Smooth muscle cell (in vitro differentiated cells): ENCODE measurements at regions not wholly inside any gene's neighbourhood (a gene's known extent, or its start where the extent isn't known, plus 50 kb on each side); places are given as distances from the start of the nearest gene placed in this dataset.

ENCODE experiments used
- DNase-seq: peaks from one replicate; lab custom pipeline; 2025; ENCODE audit not compliant: unreplicated experiment; lab: John Stamatoyannopoulos, UW
- H2AFZ ChIP-seq: fragments of 200-600 bp; sonication (generic); 2 replicates; pipeline ENCODE4 v1.6.0; 2016; ENCODE audit warnings: antibody characterized with exemption, low read depth, mild to moderate bottlenecking
- H3F3A ChIP-seq: fragments of 200-600 bp; sonication (generic); 2 replicates; pipeline ENCODE4 v1.6.0; 2017; ENCODE audit warnings: antibody characterized with exemption, low read depth
- H3K27ac ChIP-seq: fragments of 200-600 bp; sonication (generic); 2 replicates; pipeline ENCODE4 v1.5.1; 2016; ENCODE audit warnings: low read depth, mild to moderate bottlenecking
- H3K27me3 ChIP-seq: fragments of 200-600 bp; sonication (generic); 2 replicates; pipeline ENCODE4 v1.6.1; 2016; ENCODE audit warnings: low read depth, mild to moderate bottlenecking
- H3K36me3 ChIP-seq: fragments of 200-600 bp; sonication (generic); 2 replicates; pipeline ENCODE4 v1.5.1; 2016; ENCODE audit warnings: low read depth
- H3K4me1 ChIP-seq: fragments of 200-600 bp; sonication (generic); 2 replicates; pipeline ENCODE4 v1.5.1; 2016; ENCODE audit warnings: low read depth
- H3K4me2 ChIP-seq: fragments of 200-600 bp; sonication (generic); 2 replicates; pipeline ENCODE4 v1.6.0; 2016; ENCODE audit warnings: mild to moderate bottlenecking
- H3K4me3 ChIP-seq: fragments of 200-600 bp; sonication (generic); 2 replicates; pipeline ENCODE4 v1.5.1; 2016; ENCODE audit warnings: mild to moderate bottlenecking
- H3K79me2 ChIP-seq: fragments of 200-600 bp; sonication (generic); 2 replicates; pipeline ENCODE4 v1.6.0; 2016; ENCODE audit warnings: low read depth, mild to moderate bottlenecking
- H3K9ac ChIP-seq: fragments of 200-600 bp; sonication (generic); 2 replicates; pipeline ENCODE4 v1.6.0; 2016; ENCODE audit warnings: low read depth
- H3K9me3 ChIP-seq: fragments of 200-600 bp; sonication (generic); replicated peaks from 2 replicates; pipeline ENCODE4 v1.5.1; 2016; ENCODE audit warnings: low read depth
- H4K20me1 ChIP-seq: fragments of 200-600 bp; sonication (generic); 2 replicates; pipeline ENCODE4 v1.6.0; 2016; ENCODE audit warnings: low read depth
- WGBS: methylation state at CpG from one replicate; pipeline ENCODE4 v1.1.7; 2016; ENCODE audit warnings: low lambda C conversion rate; 5-methylcytosine and 5-hydroxymethylcytosine counted together
- TF ChIP-seq, protein P1 (sequence below): fragments of 200-600 bp; sonication (generic); IDR thresholded peaks from 2 replicates; pipeline ENCODE4 v1.5.1; 2017; ENCODE audit warnings: borderline replicate concordance, mild to moderate bottlenecking, antibody characterized with exemption; ENCODE audit not compliant: insufficient read depth, poor library complexity, severe bottlenecking

DNA sequence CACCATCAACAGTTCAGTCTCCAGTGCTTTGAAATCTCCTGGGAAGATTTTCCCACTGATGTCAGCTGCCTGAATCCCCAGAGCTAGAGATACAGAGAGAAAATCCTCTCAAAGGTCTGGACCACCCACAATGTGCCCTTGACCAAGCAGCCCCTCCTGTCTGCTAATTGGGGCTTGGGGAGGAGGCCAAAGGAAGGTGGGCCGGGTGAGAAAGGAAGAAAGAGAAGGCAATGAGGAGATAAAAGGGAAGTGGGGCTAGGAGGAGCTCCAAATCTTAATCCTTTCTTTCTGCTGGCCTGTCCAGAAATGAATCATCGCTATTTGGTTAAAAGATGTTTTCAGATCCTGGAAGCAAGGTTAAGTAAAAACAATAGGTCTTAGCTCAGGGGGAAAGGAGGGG, 322.9 kb downstream of the BCL11B start:
- Histone ChIP-seq H3K4me1 (peaks cover 6% of the 10 kb centered on the region), H3K9me3 (no peaks in the 10 kb centered on the region), H3K27me3 (no peaks in the 10 kb centered on the region), H3K27ac (no peak overlapping the region), H4K20me1 (no peaks in the 10 kb centered on the region), H2AFZ (no peak overlapping the region), H3K4me2 (no peak overlapping the region), H3K9ac (no peak overlapping the region), H3K4me3 (no peak overlapping the region), H3F3A (no peaks in the 10 kb centered on the region), H3K79me2 (no peaks in the 10 kb centered on the region), H3K36me3 (no peaks in the 10 kb centered on the region)
- 50% methylated on average over 2 of the region's 2 CpGs for WGBS
- TF ChIP-seq, protein P1, sequence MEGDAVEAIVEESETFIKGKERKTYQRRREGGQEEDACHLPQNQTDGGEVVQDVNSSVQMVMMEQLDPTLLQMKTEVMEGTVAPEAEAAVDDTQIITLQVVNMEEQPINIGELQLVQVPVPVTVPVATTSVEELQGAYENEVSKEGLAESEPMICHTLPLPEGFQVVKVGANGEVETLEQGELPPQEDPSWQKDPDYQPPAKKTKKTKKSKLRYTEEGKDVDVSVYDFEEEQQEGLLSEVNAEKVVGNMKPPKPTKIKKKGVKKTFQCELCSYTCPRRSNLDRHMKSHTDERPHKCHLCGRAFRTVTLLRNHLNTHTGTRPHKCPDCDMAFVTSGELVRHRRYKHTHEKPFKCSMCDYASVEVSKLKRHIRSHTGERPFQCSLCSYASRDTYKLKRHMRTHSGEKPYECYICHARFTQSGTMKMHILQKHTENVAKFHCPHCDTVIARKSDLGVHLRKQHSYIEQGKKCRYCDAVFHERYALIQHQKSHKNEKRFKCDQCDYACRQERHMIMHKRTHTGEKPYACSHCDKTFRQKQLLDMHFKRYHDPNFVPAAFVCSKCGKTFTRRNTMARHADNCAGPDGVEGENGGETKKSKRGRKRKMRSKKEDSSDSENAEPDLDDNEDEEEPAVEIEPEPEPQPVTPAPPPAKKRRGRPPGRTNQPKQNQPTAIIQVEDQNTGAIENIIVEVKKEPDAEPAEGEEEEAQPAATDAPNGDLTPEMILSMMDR, result no peak
- no peak for DNase-seq

DNA sequence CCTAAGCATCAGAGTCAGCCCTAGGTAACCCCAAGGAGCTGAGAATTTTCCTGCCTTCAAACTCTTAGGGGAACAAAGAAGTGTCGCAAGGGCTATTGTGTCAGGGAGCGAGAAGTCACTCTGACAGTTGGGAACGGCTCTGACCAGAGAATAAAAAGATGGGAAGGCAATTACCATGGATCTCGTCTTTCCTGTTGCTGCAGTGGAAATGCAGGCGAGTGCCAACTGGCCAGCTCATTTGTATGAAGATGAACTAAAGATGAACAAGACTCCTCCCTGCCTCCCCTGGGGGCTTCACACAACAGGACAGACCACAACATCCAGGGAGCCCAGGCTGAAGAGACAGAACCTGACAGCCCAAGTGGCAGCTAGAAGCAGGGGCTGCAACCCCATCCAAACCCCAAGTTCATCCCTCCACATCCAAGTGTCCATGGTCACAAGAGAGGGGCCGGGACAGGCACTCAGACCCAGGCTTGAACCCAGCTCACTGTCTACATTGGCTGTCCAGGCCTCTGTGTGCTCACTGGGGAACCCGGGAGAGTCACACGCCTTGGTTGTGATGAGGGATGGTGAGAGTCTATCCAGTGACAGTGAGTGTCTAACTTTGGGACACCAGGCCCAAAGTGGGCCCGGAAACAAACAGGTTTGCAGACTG, 322.4 kb downstream of the BCL11B start:
- Histone ChIP-seq H3K27ac (no peak overlapping the region), H3K9me3 (no peaks in the 10 kb centered on the region), H3K4me3 (no peak overlapping the region), H4K20me1 (no peaks in the 10 kb centered on the region), H2AFZ (no peak overlapping the region), H3K36me3 (no peaks in the 10 kb centered on the region), H3K9ac (no peak overlapping the region), H3K79me2 (no peaks in the 10 kb centered on the region), H3K4me1 (peaks cover 6% of the 10 kb centered on the region), H3K4me2 (no peak overlapping the region), H3K27me3 (no peaks in the 10 kb centered on the region), H3F3A (no peaks in the 10 kb centered on the region)
- DNase-seq, result no peak
- WGBS, result 75% methylated on average over 9 of the region's 9 CpGs
- TF ChIP-seq, protein P1, result no peak

DNA sequence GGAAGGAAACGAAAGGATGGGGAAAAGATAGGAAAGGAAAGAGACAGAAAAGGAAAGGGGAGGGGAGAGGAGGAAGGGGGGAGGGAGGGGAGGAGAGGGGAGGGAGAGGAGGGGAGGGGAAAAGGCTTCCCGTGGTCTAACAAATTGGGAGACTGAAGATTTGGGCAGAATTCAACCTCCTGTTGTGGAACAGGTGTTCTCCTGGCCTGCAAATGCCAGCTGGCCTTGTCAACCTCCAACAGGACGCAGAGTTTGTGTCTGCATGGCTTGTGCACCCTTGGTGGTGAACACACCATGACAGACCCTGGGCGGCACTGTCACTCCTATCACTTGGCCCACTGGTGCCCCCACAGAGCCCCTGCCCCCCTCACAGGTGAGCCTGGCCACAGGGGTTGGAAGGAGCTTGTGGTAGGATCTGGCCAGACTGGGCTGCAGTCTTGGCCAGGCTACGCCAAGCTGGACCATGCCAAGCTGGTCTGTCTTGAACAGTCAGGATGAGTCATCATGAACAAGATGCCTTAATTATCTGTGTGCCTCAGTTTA, 321.6 kb downstream of the BCL11B start:
- H3K4me3 ChIP-seq, result no peak overlapping the region
- no peak overlapping the region for H2AFZ ChIP-seq
- no peak overlapping the region for H3K4me2 ChIP-seq
- H3K4me1 ChIP-seq, result peaks cover 6% of the 10 kb centered on the region
- no peaks in the 10 kb centered on the region for H3K36me3 ChIP-seq
- H3K27me3 ChIP-seq, result no peaks in the 10 kb centered on the region
- TF ChIP-seq, protein P1, result no peak
- WGBS, result 76% methylated on average over 4 of the region's 5 CpGs
- no peaks in the 10 kb centered on the region for H3K9me3 ChIP-seq
- H3K27ac ChIP-seq, result no peak overlapping the region
- no peaks in the 10 kb centered on the region for H3K79me2 ChIP-seq
- no peak for DNase-seq
- H3F3A ChIP-seq, result no peaks in the 10 kb centered on the region
- H4K20me1 ChIP-seq, result no peaks in the 10 kb centered on the region
- no peak overlapping the region for H3K9ac ChIP-seq

DNA sequence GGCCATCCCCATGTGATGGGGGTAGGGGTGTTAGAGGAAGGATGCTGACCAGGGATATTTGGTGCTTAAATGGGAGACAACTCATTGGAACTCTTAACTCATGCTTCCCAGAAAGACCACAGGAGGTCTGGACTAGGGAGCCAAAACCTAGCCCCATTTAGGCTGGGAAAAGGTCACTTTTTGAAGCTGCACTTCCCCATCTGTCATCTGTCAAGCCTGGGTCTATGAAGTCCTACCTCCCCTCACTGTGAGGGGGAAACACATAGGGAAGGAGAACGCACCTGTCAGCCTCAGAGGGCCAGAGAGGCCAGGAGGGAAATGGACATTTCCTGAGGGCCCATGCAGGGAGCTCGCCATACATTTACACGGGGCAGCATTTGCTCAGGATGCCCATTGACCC, 321.0 kb downstream of the BCL11B start:
- Histone ChIP-seq H3K27me3 (no peaks in the 10 kb centered on the region), H3K9ac (no peak overlapping the region), H3K9me3 (no peaks in the 10 kb centered on the region), H3K27ac (no peak overlapping the region), H3F3A (no peaks in the 10 kb centered on the region), H2AFZ (no peak overlapping the region), H3K36me3 (no peaks in the 10 kb centered on the region), H3K4me2 (no peak overlapping the region), H4K20me1 (no peaks in the 10 kb centered on the region), H3K4me1 (peaks cover 6% of the 10 kb centered on the region), H3K79me2 (no peaks in the 10 kb centered on the region), H3K4me3 (no peak overlapping the region)
- WGBS, result 92% methylated on average over 3 of the region's 3 CpGs
- TF ChIP-seq, protein P1, result no peak
- DNase-seq, result no peak
